Muscle of arm (tissue), 1 donor: ENCODE measurements at regions not wholly inside any gene's neighbourhood (a gene's known extent, or its start where the extent isn't known, plus 50 kb on each side); places are given as distances from the start of the nearest gene placed in this dataset.

ENCODE experiments used
- DNase-seq: peaks from one replicate; pipeline ENCODE4 v3.0.0-alpha.2; 2013

DNA sequence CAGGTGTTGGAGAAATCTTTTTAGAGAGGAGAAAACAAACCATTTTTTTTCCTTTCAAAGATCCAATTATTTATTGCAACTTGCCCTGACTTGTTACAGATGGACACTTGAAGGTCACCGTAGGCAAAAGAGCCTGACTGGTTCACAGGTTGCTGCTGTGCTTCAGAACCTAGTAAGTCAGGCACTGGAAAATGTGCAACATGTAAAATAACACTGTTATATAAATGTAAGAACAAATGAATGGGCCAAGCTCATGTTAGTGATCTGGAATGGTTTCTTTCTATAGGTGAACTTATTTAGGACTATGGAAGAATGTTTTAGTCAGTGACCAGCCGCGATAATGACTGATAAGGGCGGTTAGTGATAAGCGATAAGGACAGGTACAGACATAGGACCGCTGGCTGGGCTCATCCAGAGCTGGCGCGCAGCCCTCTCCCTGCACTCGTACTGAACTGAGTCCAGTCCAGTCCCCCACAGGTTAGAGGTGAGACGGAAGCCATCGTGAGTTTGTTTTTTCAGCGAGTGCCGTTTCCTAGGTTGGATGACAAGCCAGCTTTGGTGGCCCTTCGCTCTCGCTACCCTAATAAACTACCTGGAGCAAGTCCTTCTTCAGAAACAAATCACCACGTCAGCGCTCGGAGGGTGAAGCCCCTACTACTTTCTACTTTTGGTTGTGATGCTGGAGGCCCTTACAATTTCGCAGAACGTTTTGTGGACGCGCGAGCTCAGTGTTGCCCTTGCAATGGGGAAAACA lies 94.4 kb upstream of the PRDM1 start:
- no peak for DNase-seq

- DNase-seq: no peak
These were observed 96.0 kb upstream of the PRDM1 start for GRCh38 chr6:105990151-105990550.

DNA sequence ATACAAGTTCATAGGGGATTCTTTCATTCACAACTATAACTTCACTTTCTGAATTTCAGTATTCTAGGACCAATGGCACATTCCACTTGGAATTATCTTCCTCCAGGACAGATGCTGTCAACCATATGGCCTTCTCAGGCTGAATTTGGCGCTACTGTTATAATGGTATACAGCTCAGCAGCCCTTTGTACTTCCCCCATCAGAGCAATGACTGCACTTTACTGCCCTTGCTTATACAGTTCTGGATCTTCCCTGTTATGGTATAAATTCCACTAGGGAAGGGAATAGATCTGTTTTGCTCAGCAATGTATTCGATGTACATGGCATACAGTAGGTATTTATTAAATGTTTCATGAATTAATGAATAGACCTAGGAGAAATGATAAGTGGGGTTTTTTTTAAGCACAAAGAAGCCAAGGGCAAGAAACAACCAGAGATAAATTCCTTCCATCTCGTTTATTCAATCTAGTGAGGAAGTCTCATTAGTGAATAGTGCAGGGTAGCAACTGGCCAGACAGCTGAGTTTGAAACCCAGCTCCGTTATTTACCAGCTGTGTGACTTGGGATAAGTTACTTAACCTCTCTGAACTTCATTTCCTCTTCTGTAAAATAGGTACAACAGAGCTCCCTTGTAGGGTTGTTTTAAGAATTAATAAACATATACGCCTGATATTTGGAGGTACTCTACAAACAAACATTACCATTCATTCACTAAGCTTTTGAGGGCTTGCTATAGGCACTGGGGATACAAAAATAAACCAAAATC lies 97.1 kb upstream of the PRDM1 start:
- DNase-seq: no peak

DNA sequence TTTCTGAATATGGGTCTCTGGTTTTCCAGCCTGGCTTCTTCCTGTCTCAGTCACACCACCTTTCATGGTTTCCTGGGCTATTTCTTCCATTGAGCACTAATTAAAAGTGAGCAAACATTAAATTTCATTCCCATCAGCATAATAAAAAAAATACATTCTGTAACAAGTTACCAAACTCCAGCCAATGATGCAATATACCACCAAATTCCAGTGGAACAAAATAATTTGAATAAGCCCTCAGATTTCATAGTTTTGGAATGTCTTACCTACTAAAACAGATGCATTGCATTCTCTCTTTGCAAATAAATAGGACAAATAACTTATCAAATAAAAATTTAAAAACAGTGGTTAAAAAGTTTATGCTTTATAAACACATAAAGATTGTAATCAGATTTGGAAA lies 97.8 kb upstream of the PRDM1 start:
- DNase-seq: no peak

GRCh38 chr6:105987516-105987915 lies 98.6 kb upstream of the PRDM1 start:
- DNase-seq: no peak

GRCh38 chr6:105986998-105987397 lies 99.1 kb upstream of the PRDM1 start:
- DNase-seq: no peak

GRCh38 chr6:105985816-105986632 lies 100.1 kb upstream of the PRDM1 start:
- DNase-seq: no peak

GRCh38 chr6:105985098-105985815 lies 100.9 kb upstream of the PRDM1 start:
- no peak for DNase-seq

- DNase-seq: no peak
These were observed 102.4 kb upstream of the PRDM1 start for GRCh38 chr6:105983763-105984162.

DNA sequence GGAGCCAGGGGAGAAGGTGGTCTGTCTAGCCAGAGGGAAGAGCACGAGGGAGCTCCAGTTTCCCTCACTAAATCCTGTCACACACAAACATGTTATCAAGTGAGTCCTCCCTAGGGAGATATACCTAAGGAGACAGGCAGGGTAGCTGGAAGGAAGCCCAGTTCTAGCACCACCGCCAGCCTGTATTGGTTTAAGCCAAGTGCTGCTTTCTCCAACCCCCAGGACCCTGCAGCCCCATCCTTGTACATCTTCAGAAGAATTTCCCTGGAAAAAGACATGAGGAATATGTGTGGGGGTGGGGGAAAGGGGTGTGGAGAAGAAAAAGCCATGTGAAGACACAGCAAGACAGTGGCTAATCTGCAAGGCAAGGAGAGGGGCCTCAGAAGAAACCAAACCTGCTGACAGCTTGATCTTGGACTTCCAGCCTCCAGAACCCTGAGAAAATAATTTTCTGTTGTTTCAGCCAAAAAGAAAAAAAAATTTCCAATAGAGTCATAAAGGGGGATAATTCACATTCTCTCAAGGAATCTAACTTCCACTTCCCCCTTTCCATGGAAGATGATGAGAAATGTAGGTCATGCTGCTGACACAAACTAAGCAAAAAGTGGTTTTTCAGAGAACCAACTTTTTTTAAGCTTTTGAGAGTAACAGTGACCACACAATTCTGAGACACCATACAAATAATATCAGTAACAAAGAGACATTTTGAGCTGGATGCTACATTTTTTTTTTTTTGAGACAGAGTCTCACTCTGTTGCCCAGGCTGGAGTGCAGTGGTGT lies 103.2 kb upstream of the PRDM1 start:
- DNase-seq: no peak

DNA sequence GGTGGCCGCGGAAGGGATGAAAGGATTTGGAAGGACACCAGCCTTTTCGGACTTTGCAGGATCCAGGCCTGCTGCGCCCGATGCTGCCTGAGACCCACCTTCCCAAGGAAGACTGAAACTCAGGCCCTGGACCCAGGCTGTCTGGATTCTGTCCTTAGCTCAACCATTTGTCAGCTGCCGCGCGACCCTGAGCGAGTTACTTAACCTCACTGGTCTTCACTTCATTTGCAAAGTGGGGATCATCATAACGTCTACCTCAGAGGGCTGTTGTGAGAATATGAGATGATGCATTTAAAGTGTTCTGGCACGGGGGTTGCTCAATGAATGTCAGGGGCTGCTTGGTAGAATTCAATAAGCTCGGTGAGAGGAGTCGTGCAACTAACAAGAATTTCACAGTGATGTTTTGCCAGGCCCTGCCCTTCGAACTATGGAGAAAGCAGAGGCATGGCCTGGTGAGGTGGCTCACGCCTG lies 104.2 kb upstream of the PRDM1 start:
- DNase-seq: no peak

DNA sequence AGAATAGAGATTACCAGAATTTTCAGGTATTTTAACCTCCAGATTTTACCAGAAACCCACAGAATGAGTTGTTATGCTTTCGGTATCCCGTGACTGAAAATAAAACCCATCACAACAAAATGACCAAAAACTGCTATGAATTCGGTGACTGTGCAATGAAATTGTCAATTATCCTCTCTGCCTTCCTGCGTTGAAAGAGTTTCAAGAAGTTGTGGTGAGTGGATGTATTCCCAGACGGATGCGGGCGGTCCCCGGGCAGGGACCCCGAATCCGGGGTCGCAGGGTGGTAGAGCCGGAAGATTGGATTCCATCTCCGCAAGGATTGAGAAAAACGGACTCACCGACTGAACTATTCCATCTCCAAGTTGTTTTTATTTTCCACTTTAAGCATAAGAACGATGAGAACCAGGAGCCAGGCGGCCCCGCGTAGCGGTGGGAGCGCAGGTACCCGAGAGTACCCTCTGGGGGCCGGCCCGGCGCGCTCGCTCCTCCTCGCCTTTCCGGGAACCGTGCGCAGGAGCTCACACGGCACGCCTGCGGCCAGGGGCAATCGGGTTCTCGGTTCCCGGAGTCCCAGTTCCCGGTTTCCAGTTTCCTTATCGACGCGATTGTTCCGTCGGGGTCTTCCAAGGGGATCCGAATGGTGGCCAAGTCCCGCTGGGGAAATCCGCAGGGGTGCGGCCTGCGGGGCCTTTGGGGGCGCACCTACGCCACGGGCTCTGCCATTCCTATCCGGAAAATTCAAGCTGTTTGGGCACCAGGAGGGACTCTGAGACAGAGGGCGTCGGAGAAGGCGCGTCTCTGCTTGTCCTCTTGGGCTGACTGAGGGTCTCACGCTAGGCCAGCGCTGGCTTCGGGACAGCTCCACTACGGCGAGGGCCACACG lies 104.9 kb upstream of the PRDM1 start:
- no peak for DNase-seq

DNA sequence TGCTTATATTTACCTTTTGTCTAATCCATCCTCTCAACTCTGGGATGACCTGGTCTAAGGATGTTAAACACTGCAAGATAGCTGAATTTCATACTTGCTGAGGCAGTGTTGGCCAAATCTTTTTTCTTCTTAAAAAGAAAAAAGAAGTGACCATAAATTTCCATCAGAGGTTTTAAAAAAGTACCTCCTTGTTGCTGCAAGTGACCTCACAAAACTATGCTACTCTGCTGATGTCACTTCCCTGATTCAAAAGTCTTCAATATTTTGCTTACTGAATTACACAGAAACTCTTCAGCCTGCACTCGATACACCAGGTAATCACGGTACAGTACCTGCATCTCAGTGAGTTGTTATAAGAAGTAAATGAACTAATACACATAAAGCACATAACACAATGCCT lies 107.2 kb upstream of the PRDM1 start:
- no peak for DNase-seq

- no peak for DNase-seq
These were observed 108.1 kb upstream of the PRDM1 start for GRCh38 chr6:105977934-105978504.

GRCh38 chr6:105974986-105975385 lies 111.2 kb upstream of the PRDM1 start:
- DNase-seq: no peak

GRCh38 chr6:105972440-105972839 lies 113.7 kb upstream of the PRDM1 start:
- no peak for DNase-seq

GRCh38 chr6:105968603-105969333 lies 117.4 kb upstream of the PRDM1 start:
- no peak for DNase-seq

DNA sequence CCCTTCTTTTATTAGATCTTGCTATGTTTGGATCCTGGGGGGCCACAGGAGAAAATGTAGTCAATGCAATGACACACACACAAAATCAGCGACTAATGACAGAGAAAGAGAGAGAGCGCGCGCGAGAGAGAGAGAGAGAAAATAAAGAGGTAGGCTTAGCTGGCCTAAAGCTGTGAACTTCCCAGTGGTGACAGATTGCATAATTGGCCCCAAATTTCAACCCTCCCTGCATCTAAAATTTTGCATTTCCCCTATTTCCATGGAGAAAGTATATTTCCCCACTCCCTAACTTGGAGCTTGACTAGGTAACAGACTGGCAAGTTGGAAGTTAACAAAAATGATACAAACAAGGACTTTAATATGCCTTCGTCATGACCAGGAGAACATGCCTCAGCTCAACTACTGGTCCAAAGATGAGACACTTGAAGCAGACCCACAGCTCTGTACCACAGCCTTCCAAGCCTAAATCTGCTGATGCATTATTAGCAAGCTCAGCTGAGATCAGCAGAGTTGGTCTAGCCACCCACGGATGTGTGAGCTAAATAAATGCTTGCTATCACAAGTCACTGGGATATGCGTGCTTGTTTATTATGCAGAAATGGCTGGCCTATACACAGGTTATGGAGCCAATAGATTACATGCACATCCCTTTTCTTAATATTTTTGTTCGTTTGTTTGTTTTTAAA lies 118.1 kb upstream of the PRDM1 start:
- no peak for DNase-seq
